Neural progenitor cell (in vitro differentiated cells): ENCODE measurements at regions not wholly inside any gene's neighbourhood (a gene's known extent, or its start where the extent isn't known, plus 50 kb on each side); places are given as distances from the start of the nearest gene placed in this dataset.
"Not testable (repeated sequence)": the region's sequence is repeated elsewhere in the genome, so short reads cannot be mapped to it uniquely, and the experiment has no call there.

Experiments used
- EZH2 ChIP-seq: fragments of 200-600 bp; sonication (generic); IDR thresholded peaks from 2 replicates; pipeline ENCODE4 v1.6.1; 2017; ENCODE audit warnings: antibody characterized with exemption, mild to moderate bottlenecking, moderate library complexity
- EZH2phosphoT487 ChIP-seq: fragments of 200-600 bp; sonication (generic); IDR thresholded peaks from 2 replicates; pipeline ENCODE4 v1.6.1; 2017; ENCODE audit warnings: antibody characterized with exemption
- TF ChIP-seq, protein P1 (sequence below): fragments of 200-600 bp; sonication (generic); IDR thresholded peaks from 2 replicates; pipeline ENCODE4 v1.5.1; 2017; ENCODE audit warnings: antibody characterized with exemption, mild to moderate bottlenecking

DNA sequence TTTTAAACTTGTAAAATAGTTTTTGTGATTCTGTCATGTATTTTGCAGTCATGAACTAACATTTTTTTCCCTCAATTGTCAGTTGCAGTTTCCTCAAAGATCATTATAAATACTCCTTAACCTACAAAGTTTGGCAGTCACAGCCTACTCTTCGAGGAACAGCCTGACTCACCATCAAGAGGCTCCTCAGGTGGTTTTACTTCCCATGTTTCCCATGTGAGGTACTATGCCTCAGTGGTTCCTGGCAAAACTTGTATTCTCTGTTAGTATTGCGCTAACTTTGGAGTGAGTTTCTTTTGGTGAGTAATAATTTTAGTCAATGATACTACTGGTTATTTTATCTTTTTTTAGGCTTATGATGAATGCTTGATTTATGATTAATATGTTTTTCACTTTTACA lies 513.7 kb downstream of the SPATA31A6 start:
- TF ChIP-seq, protein P1, sequence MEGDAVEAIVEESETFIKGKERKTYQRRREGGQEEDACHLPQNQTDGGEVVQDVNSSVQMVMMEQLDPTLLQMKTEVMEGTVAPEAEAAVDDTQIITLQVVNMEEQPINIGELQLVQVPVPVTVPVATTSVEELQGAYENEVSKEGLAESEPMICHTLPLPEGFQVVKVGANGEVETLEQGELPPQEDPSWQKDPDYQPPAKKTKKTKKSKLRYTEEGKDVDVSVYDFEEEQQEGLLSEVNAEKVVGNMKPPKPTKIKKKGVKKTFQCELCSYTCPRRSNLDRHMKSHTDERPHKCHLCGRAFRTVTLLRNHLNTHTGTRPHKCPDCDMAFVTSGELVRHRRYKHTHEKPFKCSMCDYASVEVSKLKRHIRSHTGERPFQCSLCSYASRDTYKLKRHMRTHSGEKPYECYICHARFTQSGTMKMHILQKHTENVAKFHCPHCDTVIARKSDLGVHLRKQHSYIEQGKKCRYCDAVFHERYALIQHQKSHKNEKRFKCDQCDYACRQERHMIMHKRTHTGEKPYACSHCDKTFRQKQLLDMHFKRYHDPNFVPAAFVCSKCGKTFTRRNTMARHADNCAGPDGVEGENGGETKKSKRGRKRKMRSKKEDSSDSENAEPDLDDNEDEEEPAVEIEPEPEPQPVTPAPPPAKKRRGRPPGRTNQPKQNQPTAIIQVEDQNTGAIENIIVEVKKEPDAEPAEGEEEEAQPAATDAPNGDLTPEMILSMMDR = not testable (repeated sequence)
- TF ChIP-seq EZH2phosphoT487, EZH2: not testable (repeated sequence)
